Natural killer cell treated with Interleukin-12 subunit alpha and Interleukin-12 subunit beta and Interleukin-15 and Interleukin-18, amount 100 ng/mL, for 72 hours (primary cell): ENCODE measurements at regions not wholly inside any gene's neighbourhood (a gene's known extent, or its start where the extent isn't known, plus 50 kb on each side); places are given as distances from the start of the nearest gene placed in this dataset.
A peak's percentile ranks its signal among the peaks of the same experiment; 100 is the strongest.

Source experiments
- ATAC-seq, 2 donors: fragments of 150-1000 bp; cut with Tn5 transposase in 1 of 2; sonication (Bioruptor Pico), chemical (Tn5 transposase) in 1 of 2; 2 replicates each; pipeline ENCODE4 v1.10.0; 2021
- DNase-seq: peaks from one replicate; pipeline ENCODE4 v3.0.0; 2022; ENCODE audit warnings: low spot score
- H3K27ac Mint-ChIP-seq, 2 donors: 1 replicate in 1 of 2; 2 replicates in 1 of 2; pipeline ENCODE4 v1.8.0; 2022; ENCODE audit warnings: mixed read lengths in 2 of 2, mild to moderate bottlenecking in 1 of 2, moderate library complexity in 1 of 2
- H3K27me3 Mint-ChIP-seq, 2 donors: 1 replicate in 1 of 2; 2 replicates in 1 of 2; pipeline ENCODE4 v1.8.0; 2022; ENCODE audit warnings: mixed read lengths in 2 of 2
- H3K36me3 Mint-ChIP-seq: one replicate; pipeline ENCODE4 v1.8.0; 2022; ENCODE audit warnings: mixed read lengths
- H3K4me1 Mint-ChIP-seq, 2 donors: 1 replicate in 1 of 2; 2 replicates in 1 of 2; pipeline ENCODE4 v1.8.0; 2022; ENCODE audit warnings: low read depth in 2 of 2, mixed read lengths in 2 of 2, mild to moderate bottlenecking in 1 of 2
- H3K4me3 Mint-ChIP-seq: one replicate; pipeline ENCODE4 v1.8.0; 2022; ENCODE audit warnings: mixed read lengths
- H3K9me3 Mint-ChIP-seq: 2 replicates; pipeline ENCODE4 v1.8.0; 2022; ENCODE audit warnings: mixed read lengths

- Mint-ChIP-seq H3K36me3 (no peaks in the 10 kb centered on the region), H3K9me3 (no peaks in the 10 kb centered on the region), H3K27ac (no peak overlapping the region), H3K4me1 (no peaks in the 10 kb centered on the region), H3K27me3 (no peaks in the 10 kb centered on the region), H3K4me3 (no peak overlapping the region)
- ATAC-seq (no peak), DNase-seq (no peak)
Observed at GRCh38 chr5:3343911-3344310, 251.7 kb upstream of the IRX1 start.

DNA sequence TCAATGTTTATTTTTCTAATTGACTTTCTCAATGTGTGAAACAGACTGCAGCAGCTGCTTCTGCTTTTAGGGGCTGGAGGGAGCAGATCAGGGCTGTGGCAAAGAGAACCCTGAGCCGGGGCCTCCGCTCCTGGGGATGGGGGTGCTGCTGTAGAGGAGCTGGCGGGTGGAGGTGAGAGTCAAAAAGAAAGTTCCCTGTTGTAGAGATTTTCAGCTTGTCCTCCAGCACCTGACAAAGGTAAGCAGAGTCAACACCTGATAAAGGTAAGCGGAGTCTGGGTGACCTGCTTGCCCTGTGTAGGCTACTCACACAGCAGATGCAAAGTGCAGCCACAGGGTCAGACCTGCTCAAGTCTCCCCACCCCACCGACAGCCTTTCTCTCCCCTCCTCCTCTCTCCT, 252.4 kb upstream of the IRX1 start:
- no peak for DNase-seq
- no peak overlapping the region for H3K27ac Mint-ChIP-seq
- no peaks in the 10 kb centered on the region for H3K27me3 Mint-ChIP-seq
- no peak overlapping the region for H3K4me3 Mint-ChIP-seq
- no peaks in the 10 kb centered on the region for H3K4me1 Mint-ChIP-seq
- no peaks in the 10 kb centered on the region for H3K9me3 Mint-ChIP-seq
- no peaks in the 10 kb centered on the region for H3K36me3 Mint-ChIP-seq
- no peak for ATAC-seq

- Mint-ChIP-seq H3K36me3 (no peaks in the 10 kb centered on the region), H3K4me1 (no peaks in the 10 kb centered on the region), H3K27ac (no peak overlapping the region), H3K4me3 (no peak overlapping the region), H3K9me3 (no peaks in the 10 kb centered on the region), H3K27me3 (no peaks in the 10 kb centered on the region)
- ATAC-seq, result peak in 1 of 2 donors; percentile 3
- DNase-seq, result no peak
Observed at GRCh38 chr5:3342271-3343100, 253.1 kb upstream of the IRX1 start.

GRCh38 chr5:3341446-3342240, 254.0 kb upstream of the IRX1 start:
- H3K27ac Mint-ChIP-seq, result no peak overlapping the region
- no peaks in the 10 kb centered on the region for H3K27me3 Mint-ChIP-seq
- H3K36me3 Mint-ChIP-seq, result no peaks in the 10 kb centered on the region
- no peaks in the 10 kb centered on the region for H3K9me3 Mint-ChIP-seq
- ATAC-seq, result no peak
- H3K4me3 Mint-ChIP-seq, result no peak overlapping the region
- no peak for DNase-seq
- no peaks in the 10 kb centered on the region for H3K4me1 Mint-ChIP-seq

DNA sequence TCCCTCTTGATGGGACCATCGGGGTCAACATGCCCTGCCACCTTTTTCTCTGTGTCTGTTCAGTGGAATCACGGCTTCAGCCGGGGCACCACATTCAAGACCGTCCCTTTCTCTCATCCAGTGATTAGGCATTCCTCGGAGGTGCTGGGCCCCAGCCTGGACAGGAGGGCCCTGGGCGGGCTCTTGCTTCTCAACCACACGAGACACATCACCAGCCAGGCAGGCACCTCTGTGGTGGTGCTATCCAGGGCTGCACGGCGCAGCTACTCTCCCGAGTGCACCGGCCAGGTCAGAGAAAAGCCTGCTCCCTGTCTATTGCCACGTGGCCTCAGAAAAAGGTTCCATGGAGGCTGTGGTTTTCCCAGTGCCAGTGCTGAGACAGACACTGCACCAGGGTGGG, 255.2 kb upstream of the IRX1 start:
- DNase-seq (no peak), ATAC-seq (no peak)
- no peak overlapping the region for H3K27ac Mint-ChIP-seq
- H3K4me1 Mint-ChIP-seq, result no peaks in the 10 kb centered on the region
- H3K36me3 Mint-ChIP-seq, result no peaks in the 10 kb centered on the region
- H3K9me3 Mint-ChIP-seq, result no peaks in the 10 kb centered on the region
- no peak overlapping the region for H3K4me3 Mint-ChIP-seq
- H3K27me3 Mint-ChIP-seq, result no peaks in the 10 kb centered on the region

- Mint-ChIP-seq H3K36me3 (no peaks in the 10 kb centered on the region), H3K9me3 (no peaks in the 10 kb centered on the region), H3K4me1 (no peaks in the 10 kb centered on the region), H3K27ac (no peak overlapping the region), H3K27me3 (no peaks in the 10 kb centered on the region), H3K4me3 (no peak overlapping the region)
- no peak for ATAC-seq
- DNase-seq, result no peak
Observed at GRCh38 chr5:3339798-3340115, 255.9 kb upstream of the IRX1 start.

GRCh38 chr5:3339092-3339797, 256.4 kb upstream of the IRX1 start:
- no peak for DNase-seq
- H3K4me3 Mint-ChIP-seq, result no peak overlapping the region
- no peaks in the 10 kb centered on the region for H3K9me3 Mint-ChIP-seq
- H3K27ac Mint-ChIP-seq, result no peak overlapping the region
- no peaks in the 10 kb centered on the region for H3K4me1 Mint-ChIP-seq
- no peaks in the 10 kb centered on the region for H3K36me3 Mint-ChIP-seq
- H3K27me3 Mint-ChIP-seq, result no peaks in the 10 kb centered on the region
- no peak for ATAC-seq

- H3K27me3 Mint-ChIP-seq, result no peaks in the 10 kb centered on the region
- H3K9me3 Mint-ChIP-seq, result no peaks in the 10 kb centered on the region
- DNase-seq (no peak), ATAC-seq (no peak)
- no peaks in the 10 kb centered on the region for H3K4me1 Mint-ChIP-seq
- no peak overlapping the region for H3K27ac Mint-ChIP-seq
- no peaks in the 10 kb centered on the region for H3K36me3 Mint-ChIP-seq
- no peak overlapping the region for H3K4me3 Mint-ChIP-seq
Observed at GRCh38 chr5:3337812-3338541, 257.7 kb upstream of the IRX1 start.

DNA sequence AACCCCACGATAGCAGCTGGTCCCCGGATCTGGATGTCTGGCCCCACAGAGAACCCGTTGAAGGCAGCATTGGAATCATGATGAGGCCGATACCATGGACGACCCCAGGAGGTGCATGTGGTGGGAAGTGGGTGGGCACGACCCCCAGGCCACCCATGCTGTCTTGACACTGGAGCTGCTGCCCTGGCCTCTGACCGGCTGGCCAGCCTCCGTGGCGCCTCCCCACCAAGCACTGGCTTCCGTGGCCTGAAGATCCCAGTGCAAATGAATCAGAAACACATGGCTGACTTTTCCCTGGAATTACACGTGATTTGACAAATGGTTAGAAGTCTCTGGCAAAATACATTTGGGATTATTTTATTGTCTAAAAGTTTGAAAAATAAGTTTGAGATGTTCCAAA, 259.0 kb upstream of the IRX1 start:
- ATAC-seq (no peak), DNase-seq (no peak)
- Mint-ChIP-seq H3K4me3 (no peak overlapping the region), H3K4me1 (no peaks in the 10 kb centered on the region), H3K27me3 (no peaks in the 10 kb centered on the region), H3K9me3 (no peaks in the 10 kb centered on the region), H3K36me3 (no peaks in the 10 kb centered on the region), H3K27ac (no peak overlapping the region)

- no peak overlapping the region for H3K4me3 Mint-ChIP-seq
- no peak for ATAC-seq
- no peaks in the 10 kb centered on the region for H3K36me3 Mint-ChIP-seq
- DNase-seq, result no peak
- H3K9me3 Mint-ChIP-seq, result no peaks in the 10 kb centered on the region
- no peaks in the 10 kb centered on the region for H3K4me1 Mint-ChIP-seq
- no peak overlapping the region for H3K27ac Mint-ChIP-seq
- H3K27me3 Mint-ChIP-seq, result no peaks in the 10 kb centered on the region
Observed at GRCh38 chr5:3335301-3335700, 260.3 kb upstream of the IRX1 start.

GRCh38 chr5:3333836-3334235, 261.8 kb upstream of the IRX1 start:
- Mint-ChIP-seq H3K27me3 (no peaks in the 10 kb centered on the region), H3K36me3 (no peaks in the 10 kb centered on the region), H3K9me3 (no peaks in the 10 kb centered on the region), H3K27ac (no peak overlapping the region), H3K4me1 (no peaks in the 10 kb centered on the region), H3K4me3 (no peak overlapping the region)
- DNase-seq (no peak), ATAC-seq (no peak)

DNA sequence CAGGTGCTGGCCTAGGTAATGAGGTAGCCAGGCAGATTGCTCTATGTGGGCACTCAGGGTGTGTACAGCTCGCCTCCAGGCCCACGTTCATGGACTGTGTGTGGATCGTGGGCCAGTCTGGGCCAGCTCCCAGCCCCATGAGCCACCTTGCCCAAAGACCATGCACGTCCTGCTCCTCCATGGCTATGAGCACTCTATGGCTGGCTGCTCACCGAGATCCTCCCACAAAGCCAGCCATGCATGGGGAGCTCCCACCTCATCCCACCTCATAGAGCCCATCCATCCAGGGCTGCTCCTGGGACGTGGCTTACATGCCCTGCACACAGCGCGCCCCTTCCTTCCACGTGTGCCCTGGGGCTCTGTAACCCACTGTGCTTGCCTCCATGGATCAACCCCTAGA, 262.5 kb upstream of the IRX1 start:
- no peaks in the 10 kb centered on the region for H3K27me3 Mint-ChIP-seq
- no peaks in the 10 kb centered on the region for H3K4me1 Mint-ChIP-seq
- H3K36me3 Mint-ChIP-seq, result no peaks in the 10 kb centered on the region
- H3K4me3 Mint-ChIP-seq, result no peak overlapping the region
- DNase-seq (no peak), ATAC-seq (peak in 1 of 2 donors; percentile 14)
- no peaks in the 10 kb centered on the region for H3K9me3 Mint-ChIP-seq
- no peak overlapping the region for H3K27ac Mint-ChIP-seq

- DNase-seq (no peak), ATAC-seq (peak in 1 of 2 donors; percentile 15)
- Mint-ChIP-seq H3K4me1 (no peaks in the 10 kb centered on the region), H3K9me3 (no peaks in the 10 kb centered on the region), H3K27ac (no peak overlapping the region), H3K27me3 (no peaks in the 10 kb centered on the region), H3K4me3 (no peak overlapping the region), H3K36me3 (no peaks in the 10 kb centered on the region)
Observed at GRCh38 chr5:3331819-3332218, 263.8 kb upstream of the IRX1 start.

- Mint-ChIP-seq H3K27me3 (no peaks in the 10 kb centered on the region), H3K4me3 (no peak overlapping the region), H3K27ac (no peak overlapping the region), H3K9me3 (no peaks in the 10 kb centered on the region), H3K4me1 (no peaks in the 10 kb centered on the region), H3K36me3 (no peaks in the 10 kb centered on the region)
- no peak for DNase-seq
- ATAC-seq, result no peak
Observed at GRCh38 chr5:3330442-3330841, 265.2 kb upstream of the IRX1 start.
